ENCODE measurements at regions not wholly inside any gene's neighbourhood (a gene's known extent, or its start where the extent isn't known, plus 50 kb on each side); places are given as distances from the start of the nearest gene placed in this dataset.

DNA sequence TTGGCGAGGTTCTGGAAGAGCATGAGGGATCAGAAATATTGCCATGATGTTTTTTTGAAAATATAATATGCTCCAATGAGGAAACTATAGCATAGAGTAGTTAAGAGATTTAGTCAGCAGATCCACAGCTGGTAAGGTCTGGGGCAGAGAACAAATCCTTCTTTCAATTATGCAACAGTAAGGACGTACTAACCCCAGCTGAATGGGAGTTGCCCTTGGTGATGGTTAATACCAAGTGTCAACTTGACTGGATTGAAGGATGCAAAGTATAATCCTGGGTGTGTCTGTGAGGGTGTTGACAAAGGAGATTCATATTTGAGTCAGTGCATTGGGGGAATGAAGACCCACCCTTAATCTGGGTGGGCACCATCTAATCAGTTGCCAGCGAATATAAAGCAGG lies 745.5 kb upstream of the NRSN1 start:
- no peak for DNase-seq
- Histone ChIP-seq H3K36me3 (no peaks in the 10 kb centered on the region), H3K9me3 (no peaks in the 10 kb centered on the region), H3K27ac (no peak overlapping the region), H3K27me3 (no peaks in the 10 kb centered on the region), H3K4me3 (no peak overlapping the region), H3K4me1 (peaks cover 0 to 5% (median 0%) of the 10 kb centered on the region in 12 donors)
- no peak for TF ChIP-seq POLR2A (IDR thresholded peaks at IDR 0.05)
- no peak for TF ChIP-seq CTCF (IDR thresholded peaks at IDR 0.05)
- no peak for ATAC-seq
- WGBS, 4 donors: 86 to 99% (median 96%) methylated on average over 3 of the region's 3 CpGs
- intact Hi-C loops (cut with DNase I): no loop called here

DNA sequence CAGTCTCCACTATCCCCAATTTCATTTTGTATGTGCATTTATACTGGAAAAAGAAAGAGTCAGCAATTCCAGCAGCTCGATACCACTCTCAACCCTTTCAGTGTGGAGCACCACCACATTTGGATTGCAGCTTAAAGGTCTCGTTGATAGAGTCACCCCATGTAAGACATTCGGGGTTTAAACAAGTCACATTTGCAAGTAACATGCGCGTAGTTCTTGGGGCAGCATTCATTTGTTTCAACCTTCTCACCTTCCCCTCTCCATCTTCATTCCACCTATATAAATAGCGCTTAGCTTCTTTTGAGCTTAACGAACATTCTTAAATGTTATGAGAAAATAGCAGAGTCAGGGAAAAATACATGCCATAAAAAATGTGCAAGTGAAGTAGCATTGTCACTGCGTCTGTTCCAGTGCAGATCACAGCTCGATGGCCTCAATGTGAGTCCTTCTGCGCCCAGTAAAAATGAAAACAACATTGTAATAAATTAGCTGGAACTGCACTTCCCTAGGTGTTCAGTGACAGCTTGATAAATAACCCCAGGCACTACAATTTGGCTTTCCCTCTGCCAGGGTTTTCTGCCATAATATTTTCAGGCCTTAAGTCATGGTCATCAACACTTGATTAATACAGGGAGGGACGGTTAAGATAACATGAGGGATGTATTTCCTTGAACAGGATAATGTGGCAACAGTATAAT lies 737.8 kb upstream of the NRSN1 start:
- no peak for ATAC-seq

GRCh38 chr6:23389386-23389785 lies 736.6 kb upstream of the NRSN1 start:
- H3K4me3 ChIP-seq: no peak overlapping the region
- no peaks in the 10 kb centered on the region for H3K27me3 ChIP-seq
- WGBS, 4 donors: 88 to 93% (median 91%) methylated on average over 3 of the region's 3 CpGs
- no peak for TF ChIP-seq CTCF (IDR thresholded peaks at IDR 0.05)
- no peak for TF ChIP-seq POLR2A (IDR thresholded peaks at IDR 0.05)
- H3K9me3 ChIP-seq: no peaks in the 10 kb centered on the region
- no peaks in the 10 kb centered on the region for H3K36me3 ChIP-seq
- intact Hi-C loops (cut with DNase I): no loop called here
- no peak for ATAC-seq
- H3K4me1 ChIP-seq: no peaks in the 10 kb centered on the region
- DNase-seq: no peak
- no peak overlapping the region for H3K27ac ChIP-seq

More for the DNA sequence above, 737.8 kb upstream of the NRSN1 start:
- no peaks in the 10 kb centered on the region for H3K27me3 ChIP-seq
- no peak overlapping the region for H3K27ac ChIP-seq
- intact Hi-C loops (cut with DNase I): no loop called here
- no peak overlapping the region for H3K4me3 ChIP-seq
- 93 to 97% (median 95%) methylated on average over 11 of the region's 11 CpGs for WGBS, 4 donors
- no peak for DNase-seq
- no peaks in the 10 kb centered on the region for H3K36me3 ChIP-seq
- TF ChIP-seq CTCF (IDR thresholded peaks at IDR 0.05) (no peak), POLR2A (IDR thresholded peaks at IDR 0.05) (no peak)
- H3K9me3 ChIP-seq: no peaks in the 10 kb centered on the region
- no peaks in the 10 kb centered on the region for H3K4me1 ChIP-seq

DNA sequence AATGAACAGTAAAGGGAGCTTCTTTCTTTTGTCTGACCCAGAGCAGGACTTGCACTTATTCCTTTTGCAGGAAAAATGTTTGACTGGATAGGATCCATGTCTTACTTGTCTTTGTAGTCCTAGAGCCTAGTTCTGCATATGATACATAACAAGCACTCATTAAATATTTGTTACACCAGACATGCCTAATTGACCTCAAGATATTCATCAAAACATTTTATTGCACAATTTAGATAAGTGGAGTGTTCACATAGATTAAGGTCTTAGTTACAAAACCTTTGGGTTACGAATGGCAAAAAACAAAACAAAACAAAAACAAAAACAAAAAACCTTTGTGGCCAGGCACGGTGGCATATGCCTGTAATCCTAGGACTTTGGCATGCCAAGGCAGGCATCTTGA lies 735.8 kb upstream of the NRSN1 start:
- Histone ChIP-seq H3K9me3 (no peaks in the 10 kb centered on the region), H3K4me3 (no peak overlapping the region), H3K4me1 (no peaks in the 10 kb centered on the region), H3K27me3 (no peaks in the 10 kb centered on the region), H3K27ac (no peak overlapping the region), H3K36me3 (no peaks in the 10 kb centered on the region)
- 91 to 97% (median 92%) methylated on average over 2 of the region's 2 CpGs for WGBS, 4 donors
- no peak for ATAC-seq
- no peak for DNase-seq
- no peak for TF ChIP-seq POLR2A (IDR thresholded peaks at IDR 0.05)
- no peak for TF ChIP-seq CTCF (IDR thresholded peaks at IDR 0.05)
- intact Hi-C loops (cut with DNase I): no loop called here
